Activated gamma-delta T cell (primary cell): ENCODE measurements at regions not wholly inside any gene's neighbourhood (a gene's known extent, or its start where the extent isn't known, plus 50 kb on each side); places are given as distances from the start of the nearest gene placed in this dataset.

ENCODE experiments used
- DNase-seq: peaks from one replicate; lab custom pipeline; 2025; lab: John Stamatoyannopoulos, UW

- DNase-seq: no peak
These were observed 110.5 kb downstream of the CEBPB start for GRCh38 chr20:50301165-50301564.

DNA sequence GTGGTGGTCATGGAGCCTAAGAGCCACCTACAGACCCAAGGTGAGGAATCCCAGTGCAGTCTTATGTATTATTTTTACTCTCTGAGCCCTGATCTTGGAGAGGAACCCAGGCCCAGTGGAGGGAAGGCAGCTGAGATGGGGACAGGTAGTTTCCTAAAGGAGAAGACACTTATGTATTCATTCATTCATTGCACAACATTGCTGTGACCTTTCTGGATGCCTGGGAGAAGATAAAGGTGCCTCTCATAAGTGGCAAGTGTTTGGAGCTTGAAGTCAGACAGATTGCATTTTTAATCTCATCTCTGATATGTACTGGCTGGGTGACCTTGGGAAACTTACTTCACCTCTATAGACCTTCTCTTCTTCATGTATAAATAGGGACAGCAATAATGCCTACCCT, 111.1 kb downstream of the CEBPB start:
- DNase-seq: no peak

- DNase-seq: no peak
These were observed 111.9 kb downstream of the CEBPB start for GRCh38 chr20:50302341-50303057.

GRCh38 chr20:50303573-50304500, 113.2 kb downstream of the CEBPB start:
- no peak for DNase-seq

- DNase-seq: no peak
These were observed 113.8 kb downstream of the CEBPB start for GRCh38 chr20:50304501-50304856.

GRCh38 chr20:50304923-50305635, 114.4 kb downstream of the CEBPB start:
- DNase-seq: no peak

DNA sequence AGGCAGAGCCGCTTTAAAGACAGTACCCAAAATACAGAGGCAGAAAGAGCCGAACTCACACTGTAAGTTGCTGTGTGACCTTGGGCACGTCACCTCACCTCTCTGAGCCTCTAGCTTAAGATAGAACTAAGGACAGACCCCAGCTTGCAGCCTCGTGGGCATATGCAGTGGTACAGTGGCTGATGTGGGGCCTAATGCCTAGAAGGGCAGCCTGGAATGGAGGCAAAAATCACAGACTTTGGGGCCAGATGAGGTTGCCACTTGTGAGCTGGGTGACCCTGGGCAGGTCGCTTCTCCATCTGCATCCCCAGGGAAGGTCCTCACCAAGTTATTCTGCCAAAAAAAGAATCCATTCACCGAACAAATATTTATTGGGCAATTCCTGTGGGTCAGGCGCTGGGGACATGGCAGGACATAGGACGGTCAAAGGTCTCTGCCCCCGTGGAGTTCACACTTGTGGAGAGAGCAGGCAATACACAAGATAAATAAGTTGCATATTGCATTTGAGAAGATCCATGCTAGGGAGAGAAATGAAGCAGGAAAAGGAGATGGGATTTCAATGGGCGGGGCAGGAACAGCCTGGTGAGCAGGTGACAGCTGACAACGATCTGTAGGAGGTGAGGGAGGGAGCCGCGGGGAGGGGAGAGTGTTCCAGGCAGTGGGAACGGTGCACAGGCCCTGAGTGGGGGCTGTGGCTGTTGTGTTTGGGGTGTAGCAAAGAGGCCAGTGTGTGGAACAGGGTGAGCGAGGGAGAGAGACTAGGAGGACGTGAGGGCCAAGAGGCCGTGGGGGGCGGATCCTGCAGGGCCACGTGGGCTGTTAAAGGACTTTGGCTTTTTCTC, 115.2 kb downstream of the CEBPB start:
- no peak for DNase-seq

- no peak for DNase-seq
These were observed 116.1 kb downstream of the CEBPB start for GRCh38 chr20:50306478-50307423.

DNA sequence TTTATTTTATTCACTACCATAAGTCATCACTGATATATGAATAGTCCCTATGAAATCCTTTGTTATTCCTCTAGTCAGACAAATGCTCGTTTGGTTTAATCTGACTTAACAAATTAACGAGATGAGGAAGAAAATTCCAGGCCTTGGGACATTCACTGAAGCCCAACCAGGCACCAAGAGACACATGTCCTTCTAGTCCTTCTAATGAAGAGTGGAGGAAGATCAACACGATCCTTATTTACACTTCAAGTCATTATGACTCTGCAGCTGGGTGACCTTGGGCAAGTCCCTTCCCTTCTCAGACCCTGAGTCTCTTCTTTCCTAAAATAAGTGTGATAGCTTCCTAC, 117.5 kb downstream of the CEBPB start:
- no peak for DNase-seq

- no peak for DNase-seq
These were observed 118.1 kb downstream of the CEBPB start for GRCh38 chr20:50308513-50309279.

- DNase-seq: no peak
These were observed 118.7 kb downstream of the CEBPB start for GRCh38 chr20:50309280-50309763.

- no peak for DNase-seq
These were observed 119.4 kb downstream of the CEBPB start for GRCh38 chr20:50309764-50310672.

GRCh38 chr20:50310673-50311051, 120.0 kb downstream of the CEBPB start:
- no peak for DNase-seq

DNA sequence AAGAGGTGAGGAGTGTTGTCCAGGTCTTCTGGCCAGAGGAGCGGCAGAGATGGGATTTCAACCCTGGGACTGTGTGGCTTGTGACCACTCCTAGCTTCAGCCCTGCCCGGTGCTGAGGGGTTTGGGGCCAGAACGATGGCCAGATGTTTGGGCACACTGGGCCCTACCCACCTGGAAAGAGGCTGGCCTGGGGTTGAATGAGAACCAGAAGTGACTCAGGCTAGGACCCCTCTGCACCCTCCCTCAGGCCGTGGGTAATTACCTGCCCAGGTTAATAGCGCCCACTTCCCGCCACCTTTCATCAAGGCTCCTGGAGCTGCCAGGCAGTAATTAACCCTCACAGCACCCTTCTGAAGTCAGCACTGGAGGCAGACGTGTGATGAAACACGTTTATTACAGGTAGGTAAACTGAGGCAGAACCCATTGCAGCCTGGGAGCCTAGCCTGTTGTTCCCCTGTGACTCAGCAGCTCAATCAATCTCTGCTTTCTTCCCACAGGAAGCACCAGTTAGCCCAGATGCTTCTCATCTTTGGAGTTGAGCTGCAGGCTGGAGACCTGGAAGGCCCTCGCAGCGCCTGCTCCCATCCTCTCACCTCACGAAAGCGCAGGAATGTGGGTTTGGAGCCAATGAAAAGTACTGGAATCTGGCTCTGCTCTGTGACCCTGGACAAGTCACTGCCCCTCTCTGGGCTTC, 120.8 kb downstream of the CEBPB start:
- no peak for DNase-seq

DNA sequence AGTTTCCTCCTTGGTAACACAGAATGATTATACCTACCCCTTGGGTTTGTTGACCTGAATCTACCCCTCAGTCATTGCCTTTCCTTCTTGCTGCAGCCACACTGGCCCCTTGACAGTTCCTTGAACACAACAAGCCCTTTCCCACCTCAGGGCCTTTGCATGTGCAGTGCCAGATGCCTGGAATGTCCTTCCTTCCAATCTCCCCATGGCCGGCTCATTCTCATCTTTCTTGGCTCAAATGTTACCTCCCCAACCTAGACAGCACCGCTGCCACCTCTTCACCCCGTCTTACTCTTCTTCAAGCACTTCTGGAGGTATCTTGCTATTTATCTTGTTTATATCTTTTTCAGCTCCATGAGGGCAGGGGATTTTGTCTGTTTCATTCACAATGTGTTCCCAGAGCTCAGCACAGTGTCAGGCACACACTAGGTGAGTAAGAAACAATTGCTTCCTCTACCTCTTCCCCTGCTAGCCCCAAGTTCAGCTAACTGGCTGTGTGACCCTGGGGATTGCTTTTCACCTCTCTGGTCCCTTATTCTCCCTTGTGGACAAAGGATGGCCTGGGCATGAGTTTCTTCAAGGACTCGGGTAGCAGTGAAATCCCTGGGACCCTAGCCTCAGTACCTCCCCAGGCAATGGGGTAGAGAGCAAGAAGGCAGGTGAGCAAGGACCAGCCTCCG, 121.5 kb downstream of the CEBPB start:
- DNase-seq: no peak

GRCh38 chr20:50312682-50313521, 122.3 kb downstream of the CEBPB start:
- no peak for DNase-seq

DNA sequence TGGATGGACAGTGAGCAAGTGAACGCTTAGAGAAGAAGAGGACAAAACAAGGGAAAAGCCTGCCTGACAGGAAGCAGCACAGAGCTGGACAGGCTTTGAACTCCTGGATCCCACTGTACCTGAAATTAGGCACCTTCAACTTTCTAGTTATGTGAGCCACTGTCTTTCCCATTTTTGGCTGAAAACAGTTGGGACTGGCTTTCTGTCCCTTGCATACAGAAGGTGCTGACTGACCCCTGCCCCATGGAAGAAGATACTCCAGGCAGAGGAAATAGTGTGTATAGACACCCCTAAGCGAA, 122.8 kb downstream of the CEBPB start:
- no peak for DNase-seq
